ENCODE measurements at regions not wholly inside any gene's neighbourhood (a gene's known extent, or its start where the extent isn't known, plus 50 kb on each side); places are given as distances from the start of the nearest gene placed in this dataset.

GRCh38 chr18:22865354-22866116, 67.6 kb upstream of the RBBP8 start:
- no peaks in the 10 kb centered on the region for H3K36me3 ChIP-seq (ENCODE audit: insufficient read depth, low read length)
- no peaks in the 10 kb centered on the region for H3K9me3 ChIP-seq (ENCODE audit: insufficient read depth, low read depth, low read length)
- no peak overlapping the region for H3K4me2 ChIP-seq (ENCODE audit: low read depth, low read length, poor library complexity, severe bottlenecking)
- H3K79me2 ChIP-seq (ENCODE audit: insufficient read depth, low read length) = no peaks in the 10 kb centered on the region
- no peak overlapping the region for H3K9ac ChIP-seq (ENCODE audit: low read depth, low read length, poor library complexity, severe bottlenecking)
- TF ChIP-seq EZH2phosphoT487 (IDR thresholded peaks at IDR 0.05; ENCODE audit: borderline replicate concordance) (no peak), CTCF (conservative IDR thresholded peaks at IDR 0.05; ENCODE audit: low read length) (no peak)
- no peak overlapping the region for H3K4me3 ChIP-seq (ENCODE audit: low read length, poor library complexity, severe bottlenecking)
- no peaks in the 10 kb centered on the region for H3F3A ChIP-seq (ENCODE audit: low read depth)
- no peaks in the 10 kb centered on the region for H4K20me1 ChIP-seq (ENCODE audit: insufficient read depth, low read length, poor library complexity, severe bottlenecking)
- no peaks in the 10 kb centered on the region for H3K4me1 ChIP-seq (ENCODE audit: insufficient read depth, low read length, poor library complexity, severe bottlenecking)
- H3K27me3 ChIP-seq (ENCODE audit: insufficient read depth, low read length, poor library complexity, severe bottlenecking) = no peaks in the 10 kb centered on the region
- H2AFZ ChIP-seq (ENCODE audit: low read length) = no peak overlapping the region
- no peaks in the 10 kb centered on the region for H3K9me2 ChIP-seq (replicated peaks; ENCODE audit: low read depth, low read length)

GRCh38 chr18:22868831-22869230, 64.3 kb upstream of the RBBP8 start:
- Histone ChIP-seq H3F3A (ENCODE audit: low read depth) (no peaks in the 10 kb centered on the region), H3K4me2 (ENCODE audit: low read depth, low read length, poor library complexity, severe bottlenecking) (no peak overlapping the region), H3K27me3 (ENCODE audit: insufficient read depth, low read length, poor library complexity, severe bottlenecking) (no peaks in the 10 kb centered on the region), H3K4me3 (ENCODE audit: low read length, poor library complexity, severe bottlenecking) (no peak overlapping the region), H3K9me3 (ENCODE audit: insufficient read depth, low read depth, low read length) (no peaks in the 10 kb centered on the region), H3K36me3 (ENCODE audit: insufficient read depth, low read length) (no peaks in the 10 kb centered on the region), H3K79me2 (ENCODE audit: insufficient read depth, low read length) (no peaks in the 10 kb centered on the region), H2AFZ (ENCODE audit: low read length) (no peak overlapping the region), H3K4me1 (ENCODE audit: insufficient read depth, low read length, poor library complexity, severe bottlenecking) (no peaks in the 10 kb centered on the region), H4K20me1 (ENCODE audit: insufficient read depth, low read length, poor library complexity, severe bottlenecking) (no peaks in the 10 kb centered on the region), H3K9me2 (replicated peaks; ENCODE audit: low read depth, low read length) (no peaks in the 10 kb centered on the region), H3K9ac (ENCODE audit: low read depth, low read length, poor library complexity, severe bottlenecking) (no peak overlapping the region)
- TF ChIP-seq EZH2phosphoT487 (IDR thresholded peaks at IDR 0.05; ENCODE audit: borderline replicate concordance) (no peak), CTCF (conservative IDR thresholded peaks at IDR 0.05; ENCODE audit: low read length) (no peak)

GRCh38 chr18:22871809-22872525, 61.2 kb upstream of the RBBP8 start:
- H3K79me2 ChIP-seq (ENCODE audit: insufficient read depth, low read length) = no peaks in the 10 kb centered on the region
- no peaks in the 10 kb centered on the region for H4K20me1 ChIP-seq (ENCODE audit: insufficient read depth, low read length, poor library complexity, severe bottlenecking)
- H3K27me3 ChIP-seq (ENCODE audit: insufficient read depth, low read length, poor library complexity, severe bottlenecking) = no peaks in the 10 kb centered on the region
- no peaks in the 10 kb centered on the region for H3K36me3 ChIP-seq (ENCODE audit: insufficient read depth, low read length)
- H3F3A ChIP-seq (ENCODE audit: low read depth) = no peaks in the 10 kb centered on the region
- no peak overlapping the region for H2AFZ ChIP-seq (ENCODE audit: low read length)
- H3K9me3 ChIP-seq (ENCODE audit: insufficient read depth, low read depth, low read length) = no peaks in the 10 kb centered on the region
- no peaks in the 10 kb centered on the region for H3K9me2 ChIP-seq (replicated peaks; ENCODE audit: low read depth, low read length)
- H3K9ac ChIP-seq (ENCODE audit: low read depth, low read length, poor library complexity, severe bottlenecking) = no peak overlapping the region
- TF ChIP-seq EZH2phosphoT487 (IDR thresholded peaks at IDR 0.05; ENCODE audit: borderline replicate concordance) = no peak
- H3K4me2 ChIP-seq (ENCODE audit: low read depth, low read length, poor library complexity, severe bottlenecking) = no peak overlapping the region
- no peaks in the 10 kb centered on the region for H3K4me1 ChIP-seq (ENCODE audit: insufficient read depth, low read length, poor library complexity, severe bottlenecking)
- no peak overlapping the region for H3K4me3 ChIP-seq (ENCODE audit: low read length, poor library complexity, severe bottlenecking)
